Neural cell (in vitro differentiated cells): ENCODE measurements at regions not wholly inside any gene's neighbourhood (a gene's known extent, or its start where the extent isn't known, plus 50 kb on each side); places are given as distances from the start of the nearest gene placed in this dataset.

Experiments used
- H2AFZ ChIP-seq: fragments of 200-600, 300-800 bp; sonication (generic), shearing (Covaris generic); 2 replicates; pipeline ENCODE4 v1.6.0; 2014; ENCODE audit warnings: low read depth, mild to moderate bottlenecking, antibody characterized with exemption, low read length, moderate library complexity
- H3F3A ChIP-seq: fragments of 200-600 bp; shearing (Covaris generic); 2 replicates; pipeline ENCODE4 v1.6.1; 2016; ENCODE audit warnings: mild to moderate bottlenecking, moderate library complexity, mixed read lengths, antibody characterized with exemption, low read length; ENCODE audit not compliant: insufficient read depth, poor library complexity, severe bottlenecking
- H3K27ac ChIP-seq: fragments of 200-600, 300-800 bp; sonication (generic), shearing (Covaris generic); 2 replicates; pipeline ENCODE4 v1.5.1; 2014; ENCODE audit warnings: mild to moderate bottlenecking, low read length, moderate library complexity
- H3K27me3 ChIP-seq: fragments of 300-800, 200-600 bp; sonication (generic), shearing (Covaris generic); 2 replicates; pipeline ENCODE4 v1.6.0; 2014; ENCODE audit warnings: mild to moderate bottlenecking, low read depth, low read length, moderate library complexity; ENCODE audit not compliant: insufficient read depth
- H3K36me3 ChIP-seq: fragments of 300-800, 200-600 bp; sonication (generic), shearing (Covaris generic); 2 replicates; pipeline ENCODE4 v1.5.1; 2014; ENCODE audit warnings: mild to moderate bottlenecking, antibody characterized with exemption, low read length, moderate library complexity; ENCODE audit not compliant: insufficient read depth
- H3K4me2 ChIP-seq: fragments of 300-800, 200-600 bp; sonication (generic), shearing (Covaris generic); 2 replicates; pipeline ENCODE4 v1.6.0; 2014; ENCODE audit warnings: mild to moderate bottlenecking, low read length
- H3K4me3 ChIP-seq: fragments of 300-800, 200-600 bp; sonication (generic), shearing (Covaris generic); 2 replicates; pipeline ENCODE4 v1.5.1; 2014; ENCODE audit warnings: mild to moderate bottlenecking, low read length, moderate library complexity
- H3K79me2 ChIP-seq: fragments of 200-600 bp; shearing (Covaris generic); replicated peaks from 2 replicates; pipeline ENCODE4 v1.6.0; 2014; ENCODE audit warnings: mild to moderate bottlenecking, low read length, moderate library complexity; ENCODE audit not compliant: insufficient read depth
- H3K9ac ChIP-seq: fragments of 300-800, 200-600 bp; sonication (generic), shearing (Covaris generic); 2 replicates; pipeline ENCODE4 v1.6.1; 2016; ENCODE audit warnings: mild to moderate bottlenecking, low read length, mixed read lengths
- H3K9me2 ChIP-seq: fragments of 200-600 bp; shearing (Covaris generic); 2 replicates; pipeline ENCODE4 v1.6.1; 2016; ENCODE audit warnings: mild to moderate bottlenecking, low read length, mixed read lengths; ENCODE audit not compliant: insufficient read depth
- H3K9me3 ChIP-seq: fragments of 200-600, 300-800 bp; sonication (generic), shearing (Covaris generic); 2 replicates; pipeline ENCODE4 v1.6.1; 2016; ENCODE audit warnings: mild to moderate bottlenecking, mixed run types, low read length, moderate library complexity, mixed read lengths
- H4K20me1 ChIP-seq: fragments of 200-600 bp; shearing (Covaris generic); 2 replicates; pipeline ENCODE4 v1.6.1; 2016; ENCODE audit warnings: mild to moderate bottlenecking, mixed run types; ENCODE audit not compliant: insufficient read depth
- EP300 ChIP-seq: fragments of 450-650 bp; conservative IDR thresholded peaks from 2 replicates; pipeline ENCODE4 v1.6.1; 2014; ENCODE audit warnings: antibody characterized with exemption, mild to moderate bottlenecking, moderate library complexity; ENCODE audit not compliant: poor library complexity, severe bottlenecking
- EZH2 ChIP-seq: fragments of 200-600, 300-800 bp; shearing (Covaris generic), sonication (generic); IDR thresholded peaks from 2 replicates; pipeline ENCODE4 v1.6.1; 2014; ENCODE audit warnings: antibody characterized with exemption, low read length, borderline replicate concordance, mild to moderate bottlenecking; ENCODE audit not compliant: insufficient read depth, poor library complexity, severe bottlenecking
- MXI1 ChIP-seq: fragments of 450-650 bp; conservative IDR thresholded peaks from 2 replicates; pipeline ENCODE4 v1.6.1; 2014; ENCODE audit warnings: antibody characterized with exemption, mild to moderate bottlenecking; ENCODE audit not compliant: poor library complexity, severe bottlenecking
- POLR2AphosphoS5 ChIP-seq: IDR thresholded peaks from 2 replicates; pipeline ENCODE4 v1.6.1; 2012
- RAD21 ChIP-seq: fragments of 450-650 bp; conservative IDR thresholded peaks from 2 replicates; pipeline ENCODE4 v1.6.1; 2014; ENCODE audit warnings: antibody characterized with exemption, mild to moderate bottlenecking, moderate library complexity
- SMC3 ChIP-seq: fragments of 450-650 bp; conservative IDR thresholded peaks from 2 replicates; pipeline ENCODE4 v1.6.1; 2014; ENCODE audit warnings: antibody characterized with exemption, mild to moderate bottlenecking, moderate library complexity; ENCODE audit not compliant: poor library complexity
- TAF1 ChIP-seq: IDR thresholded peaks from 2 replicates; pipeline ENCODE4 v1.6.1; 2012; ENCODE audit warnings: low read depth
- TF ChIP-seq, protein P1 (sequence below): IDR thresholded peaks from 2 replicates; pipeline ENCODE4 v1.6.1; 2012; ENCODE audit warnings: borderline replicate concordance
- TF ChIP-seq, protein P2 (sequence below): fragments of 450-650 bp; IDR thresholded peaks from 2 replicates; pipeline ENCODE4 v1.5.1; 2014; ENCODE audit warnings: antibody characterized with exemption, mild to moderate bottlenecking, moderate library complexity; ENCODE audit not compliant: poor library complexity, severe bottlenecking

- no peak overlapping the region for H3K4me2 ChIP-seq
- no peak overlapping the region for H3K27ac ChIP-seq
- H3K9me2 ChIP-seq, result no peaks in the 10 kb centered on the region
- H3K79me2 ChIP-seq, result no peaks in the 10 kb centered on the region
- no peaks in the 10 kb centered on the region for H3K27me3 ChIP-seq
- no peaks in the 10 kb centered on the region for H3K36me3 ChIP-seq
- TF ChIP-seq, protein P1, sequence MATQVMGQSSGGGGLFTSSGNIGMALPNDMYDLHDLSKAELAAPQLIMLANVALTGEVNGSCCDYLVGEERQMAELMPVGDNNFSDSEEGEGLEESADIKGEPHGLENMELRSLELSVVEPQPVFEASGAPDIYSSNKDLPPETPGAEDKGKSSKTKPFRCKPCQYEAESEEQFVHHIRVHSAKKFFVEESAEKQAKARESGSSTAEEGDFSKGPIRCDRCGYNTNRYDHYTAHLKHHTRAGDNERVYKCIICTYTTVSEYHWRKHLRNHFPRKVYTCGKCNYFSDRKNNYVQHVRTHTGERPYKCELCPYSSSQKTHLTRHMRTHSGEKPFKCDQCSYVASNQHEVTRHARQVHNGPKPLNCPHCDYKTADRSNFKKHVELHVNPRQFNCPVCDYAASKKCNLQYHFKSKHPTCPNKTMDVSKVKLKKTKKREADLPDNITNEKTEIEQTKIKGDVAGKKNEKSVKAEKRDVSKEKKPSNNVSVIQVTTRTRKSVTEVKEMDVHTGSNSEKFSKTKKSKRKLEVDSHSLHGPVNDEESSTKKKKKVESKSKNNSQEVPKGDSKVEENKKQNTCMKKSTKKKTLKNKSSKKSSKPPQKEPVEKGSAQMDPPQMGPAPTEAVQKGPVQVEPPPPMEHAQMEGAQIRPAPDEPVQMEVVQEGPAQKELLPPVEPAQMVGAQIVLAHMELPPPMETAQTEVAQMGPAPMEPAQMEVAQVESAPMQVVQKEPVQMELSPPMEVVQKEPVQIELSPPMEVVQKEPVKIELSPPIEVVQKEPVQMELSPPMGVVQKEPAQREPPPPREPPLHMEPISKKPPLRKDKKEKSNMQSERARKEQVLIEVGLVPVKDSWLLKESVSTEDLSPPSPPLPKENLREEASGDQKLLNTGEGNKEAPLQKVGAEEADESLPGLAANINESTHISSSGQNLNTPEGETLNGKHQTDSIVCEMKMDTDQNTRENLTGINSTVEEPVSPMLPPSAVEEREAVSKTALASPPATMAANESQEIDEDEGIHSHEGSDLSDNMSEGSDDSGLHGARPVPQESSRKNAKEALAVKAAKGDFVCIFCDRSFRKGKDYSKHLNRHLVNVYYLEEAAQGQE, result no peak
- TF ChIP-seq EP300 (no peak), MXI1 (no peak), RAD21 (no peak), POLR2AphosphoS5 (no peak), TAF1 (no peak)
- no peak overlapping the region for H3K9ac ChIP-seq
- no peak overlapping the region for H2AFZ ChIP-seq
- H3K4me3 ChIP-seq, result no peak overlapping the region
- H3F3A ChIP-seq, result no peaks in the 10 kb centered on the region
- no peaks in the 10 kb centered on the region for H4K20me1 ChIP-seq
- H3K9me3 ChIP-seq, result no peaks in the 10 kb centered on the region
Observed at GRCh38 chr7:20861468-20861867, 74.8 kb upstream of the SP8 start.

DNA sequence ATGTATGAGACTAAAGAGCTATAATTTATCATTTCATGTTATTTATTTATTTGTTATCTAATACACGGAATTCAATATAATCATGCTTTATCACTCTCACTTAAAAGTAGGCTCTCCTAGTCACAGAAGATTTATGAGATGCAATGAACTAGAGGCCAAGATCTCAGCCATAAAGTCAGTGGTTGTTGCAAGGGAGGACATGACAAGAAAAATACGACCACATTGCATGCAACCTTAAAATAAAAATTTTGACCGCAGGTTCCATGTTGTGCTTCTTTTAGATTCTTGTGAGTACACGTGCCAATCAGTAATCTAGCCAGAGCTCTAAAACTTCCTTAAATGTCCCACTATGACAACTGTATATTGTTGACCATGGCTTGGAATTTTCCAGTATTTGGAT lies 75.9 kb upstream of the SP8 start:
- Histone ChIP-seq H3K9me2 (no peaks in the 10 kb centered on the region), H3K27me3 (no peaks in the 10 kb centered on the region), H3K36me3 (no peaks in the 10 kb centered on the region), H3K9ac (no peak overlapping the region), H3F3A (no peaks in the 10 kb centered on the region), H3K79me2 (no peaks in the 10 kb centered on the region), H3K9me3 (no peaks in the 10 kb centered on the region), H3K4me2 (no peak overlapping the region), H4K20me1 (no peaks in the 10 kb centered on the region), H2AFZ (no peak overlapping the region), H3K27ac (no peak overlapping the region), H3K4me3 (no peak overlapping the region)
- TF ChIP-seq POLR2AphosphoS5 (no peak), SMC3 (no peak), MXI1 (no peak), RAD21 (no peak), EZH2 (no peak), TAF1 (no peak), EP300 (no peak)
- TF ChIP-seq, protein P2, sequence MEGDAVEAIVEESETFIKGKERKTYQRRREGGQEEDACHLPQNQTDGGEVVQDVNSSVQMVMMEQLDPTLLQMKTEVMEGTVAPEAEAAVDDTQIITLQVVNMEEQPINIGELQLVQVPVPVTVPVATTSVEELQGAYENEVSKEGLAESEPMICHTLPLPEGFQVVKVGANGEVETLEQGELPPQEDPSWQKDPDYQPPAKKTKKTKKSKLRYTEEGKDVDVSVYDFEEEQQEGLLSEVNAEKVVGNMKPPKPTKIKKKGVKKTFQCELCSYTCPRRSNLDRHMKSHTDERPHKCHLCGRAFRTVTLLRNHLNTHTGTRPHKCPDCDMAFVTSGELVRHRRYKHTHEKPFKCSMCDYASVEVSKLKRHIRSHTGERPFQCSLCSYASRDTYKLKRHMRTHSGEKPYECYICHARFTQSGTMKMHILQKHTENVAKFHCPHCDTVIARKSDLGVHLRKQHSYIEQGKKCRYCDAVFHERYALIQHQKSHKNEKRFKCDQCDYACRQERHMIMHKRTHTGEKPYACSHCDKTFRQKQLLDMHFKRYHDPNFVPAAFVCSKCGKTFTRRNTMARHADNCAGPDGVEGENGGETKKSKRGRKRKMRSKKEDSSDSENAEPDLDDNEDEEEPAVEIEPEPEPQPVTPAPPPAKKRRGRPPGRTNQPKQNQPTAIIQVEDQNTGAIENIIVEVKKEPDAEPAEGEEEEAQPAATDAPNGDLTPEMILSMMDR, result no peak
- TF ChIP-seq, protein P1, result no peak
